ENCODE measurements at regions not wholly inside any gene's neighbourhood (a gene's known extent, or its start where the extent isn't known, plus 50 kb on each side); places are given as distances from the start of the nearest gene placed in this dataset.

DNA sequence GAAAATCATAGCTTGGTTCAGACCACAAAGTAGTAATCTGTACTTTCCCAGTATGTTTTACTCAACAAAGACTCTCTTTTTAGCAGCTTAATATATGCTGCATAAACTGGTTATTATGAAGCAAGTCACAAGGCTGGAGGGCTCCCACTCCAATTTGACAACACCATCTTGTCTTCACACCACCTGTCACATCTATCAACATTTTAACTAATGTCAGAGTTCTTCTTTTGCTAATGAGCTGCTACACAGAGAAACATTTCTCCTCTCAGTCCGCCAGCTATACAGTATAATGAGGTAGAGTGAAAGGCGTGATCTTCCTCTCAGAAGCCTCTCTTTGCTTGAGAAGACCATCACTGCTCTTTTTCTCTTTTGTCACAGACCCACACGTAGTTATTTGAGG is 230.1 kb downstream of the BARHL2 start:
- DNase-seq = no peak

DNA sequence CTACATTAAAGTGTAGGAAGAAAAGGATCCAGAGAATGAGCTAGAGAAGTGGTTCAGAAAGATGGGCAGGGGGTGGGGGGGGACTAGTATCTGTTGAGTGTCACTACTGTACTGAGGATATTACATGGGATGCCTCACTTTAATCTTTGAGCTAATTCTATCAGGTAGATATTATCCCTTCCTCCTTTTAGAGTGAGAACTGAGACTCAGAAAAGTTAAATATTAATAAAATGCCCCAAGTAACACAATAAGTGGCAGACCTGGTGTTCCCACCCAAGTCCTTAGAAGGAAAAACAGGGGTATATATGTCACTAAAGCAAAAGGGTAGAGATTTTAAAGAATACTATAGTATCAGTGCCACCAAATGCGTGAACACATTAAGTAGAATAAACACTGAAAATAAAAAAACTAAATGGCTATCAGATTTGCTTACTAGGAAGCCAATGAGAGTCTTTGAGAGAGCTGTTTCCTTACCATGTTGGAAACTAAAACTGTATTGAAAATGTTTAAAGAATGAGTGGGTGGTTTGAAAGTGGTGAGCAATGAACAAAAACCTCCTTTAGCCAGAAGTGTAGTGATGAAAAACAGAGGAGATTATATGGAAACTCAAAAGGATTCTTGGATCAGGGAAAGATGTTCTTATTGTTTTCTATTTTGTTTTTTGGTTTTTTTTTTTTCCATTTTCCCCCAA is 230.8 kb downstream of the BARHL2 start:
- DNase-seq = no peak

DNA sequence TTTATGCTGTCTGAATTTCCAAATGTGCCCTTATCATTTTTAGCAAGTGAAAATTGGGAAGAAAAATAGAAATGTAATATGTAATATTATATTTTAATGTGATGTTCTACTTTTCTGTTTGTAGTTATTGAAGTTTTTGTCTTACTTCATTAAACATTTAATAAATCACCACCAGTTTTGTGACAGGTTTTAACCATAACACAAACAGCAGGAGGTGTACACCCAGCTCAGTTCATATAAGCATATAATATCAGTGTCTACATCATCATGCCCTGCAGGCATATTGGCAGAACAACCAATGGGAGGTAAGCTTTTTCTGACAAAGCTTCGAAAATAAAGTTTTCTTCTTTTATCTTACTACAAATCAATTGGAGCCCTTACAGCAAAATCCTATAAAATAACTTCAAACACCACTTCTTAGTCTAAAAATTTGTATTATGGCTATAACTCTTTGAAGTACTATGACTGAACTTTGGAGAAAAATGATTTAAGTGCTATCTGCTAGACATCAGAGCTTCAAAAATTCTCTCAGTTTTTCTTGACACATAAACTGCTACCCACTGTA is 236.7 kb downstream of the BARHL2 start:
- no peak for DNase-seq

DNA sequence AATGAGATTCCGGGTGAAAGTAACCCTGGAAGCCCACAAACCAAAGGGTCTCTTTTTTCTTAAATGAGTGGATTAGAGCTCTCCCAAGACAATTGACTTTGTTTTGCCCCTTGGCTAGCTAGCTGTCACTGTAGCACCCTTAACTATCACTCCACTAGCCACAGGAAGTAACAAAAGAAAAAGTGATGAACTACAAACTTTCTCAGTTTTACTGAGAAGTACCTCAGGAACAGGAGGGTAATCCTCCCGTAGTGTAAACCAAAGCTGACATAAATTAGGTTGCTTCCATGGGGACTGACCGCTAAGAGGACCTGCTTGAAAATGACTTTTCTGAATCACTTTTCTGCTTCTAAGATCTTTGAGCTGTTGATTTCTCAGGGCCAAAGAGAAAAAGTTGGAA is 240.1 kb downstream of the BARHL2 start:
- DNase-seq = no peak

DNA sequence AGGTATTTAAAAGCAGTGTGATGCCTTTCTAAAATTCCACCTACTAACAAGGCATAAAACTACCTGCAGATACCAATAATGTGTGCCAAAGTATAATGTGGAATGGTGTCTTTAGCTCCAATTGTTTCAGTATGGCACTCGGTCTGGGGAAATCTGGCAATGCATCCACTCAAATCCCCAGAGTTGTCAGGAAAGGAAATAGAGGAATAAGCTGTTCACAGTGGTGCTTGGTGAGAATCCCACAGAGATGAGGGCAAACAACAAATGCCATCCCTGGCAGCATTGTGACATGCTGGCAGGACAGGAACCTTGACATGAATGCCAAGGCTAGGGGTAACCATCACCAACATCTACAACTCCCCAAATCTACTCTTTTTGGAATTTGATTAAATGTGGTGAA is 240.7 kb downstream of the BARHL2 start:
- no peak for DNase-seq

DNA sequence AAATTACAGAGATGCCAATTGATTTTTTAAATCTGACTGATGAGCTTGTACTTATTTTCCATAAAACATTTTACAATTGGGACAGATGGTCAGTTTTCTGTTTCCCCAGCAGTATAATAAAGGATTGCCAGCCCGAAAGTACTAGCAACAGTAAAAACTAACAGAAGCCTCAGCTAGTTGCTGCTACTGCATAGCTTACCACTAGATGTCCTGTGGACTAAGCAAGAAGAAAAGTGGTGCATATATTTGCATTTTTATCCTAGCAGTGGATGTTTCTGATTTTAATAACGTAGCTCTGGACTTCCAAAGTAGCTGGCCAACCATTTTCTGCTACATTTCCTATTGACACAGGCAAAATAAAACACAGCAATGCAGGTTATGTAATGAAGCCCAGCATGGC is 241.5 kb downstream of the BARHL2 start:
- no peak for DNase-seq

DNA sequence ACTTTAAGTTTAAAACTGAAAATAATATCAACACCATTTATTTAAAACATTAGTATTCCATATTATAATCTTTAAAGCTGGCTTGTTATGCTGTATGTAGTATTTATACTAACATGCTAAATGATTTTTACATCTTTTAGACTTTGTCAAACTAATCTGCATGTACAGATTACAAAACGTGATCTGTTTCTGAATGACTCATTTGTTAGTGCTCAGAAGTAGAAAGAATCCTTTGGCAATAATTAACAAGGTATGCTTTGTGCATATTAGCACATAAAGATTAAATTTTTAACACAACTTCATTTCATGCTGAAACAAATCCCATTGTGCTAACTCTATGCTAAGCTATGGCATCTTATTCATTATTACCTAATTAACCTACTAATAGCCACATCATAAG is 242.4 kb downstream of the BARHL2 start:
- no peak for DNase-seq

DNA sequence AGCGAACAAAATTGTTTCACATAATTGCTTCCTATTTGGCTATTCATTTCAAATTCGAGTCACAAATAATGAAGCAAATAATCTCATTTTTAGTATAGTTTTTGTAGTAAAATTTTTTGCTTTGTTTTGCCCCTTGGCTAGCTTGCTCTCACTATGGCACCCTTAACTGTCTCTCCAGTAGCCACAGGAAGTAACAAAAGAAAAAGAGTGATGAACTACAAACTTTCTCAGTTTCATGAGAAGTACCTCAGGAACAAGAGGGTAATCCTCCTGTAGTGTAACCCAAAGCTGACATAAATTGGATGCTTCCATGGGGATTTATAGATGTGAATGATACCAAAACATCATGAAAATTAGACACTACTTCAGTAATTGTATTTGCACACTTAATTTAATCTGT is 242.9 kb downstream of the BARHL2 start:
- DNase-seq = no peak

DNA sequence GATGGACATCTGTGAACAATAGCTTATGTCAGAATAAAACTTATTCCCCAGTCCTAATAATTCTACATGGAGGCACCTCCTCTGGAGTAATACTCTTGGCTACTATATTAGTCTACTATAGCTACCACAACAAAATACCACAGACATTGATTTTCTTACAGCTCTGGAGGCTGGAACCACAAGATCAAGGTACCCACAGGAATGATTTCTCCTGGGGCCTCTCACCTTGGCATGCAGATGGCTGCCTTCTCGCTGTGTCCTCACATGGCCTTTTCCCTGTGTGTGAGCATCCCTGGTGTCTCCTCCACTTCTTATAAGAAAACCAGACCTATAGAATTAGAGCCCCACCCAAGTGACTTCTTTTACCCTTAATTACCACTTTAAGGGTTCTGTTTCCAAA is 244.3 kb downstream of the BARHL2 start:
- DNase-seq = no peak

DNA sequence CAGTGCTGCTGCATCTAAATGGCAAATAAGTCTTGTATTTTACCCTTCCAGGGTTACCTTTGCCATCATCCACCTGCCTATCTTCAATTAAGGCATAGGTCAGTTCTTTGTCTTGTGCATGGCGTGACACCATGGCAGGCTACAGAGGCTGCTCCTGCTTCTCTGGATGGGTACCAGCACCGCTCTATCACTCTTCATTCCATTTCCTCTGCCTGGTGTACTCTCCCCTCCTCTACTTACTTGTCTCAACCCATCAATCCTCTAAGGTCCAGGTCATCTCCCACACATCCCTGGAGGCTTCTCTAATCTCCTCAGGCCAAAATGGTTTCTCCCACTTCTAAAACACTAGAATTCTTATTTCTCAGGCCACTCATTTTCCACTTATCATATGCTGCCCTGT is 257.5 kb downstream of the BARHL2 start:
- DNase-seq = no peak

DNA sequence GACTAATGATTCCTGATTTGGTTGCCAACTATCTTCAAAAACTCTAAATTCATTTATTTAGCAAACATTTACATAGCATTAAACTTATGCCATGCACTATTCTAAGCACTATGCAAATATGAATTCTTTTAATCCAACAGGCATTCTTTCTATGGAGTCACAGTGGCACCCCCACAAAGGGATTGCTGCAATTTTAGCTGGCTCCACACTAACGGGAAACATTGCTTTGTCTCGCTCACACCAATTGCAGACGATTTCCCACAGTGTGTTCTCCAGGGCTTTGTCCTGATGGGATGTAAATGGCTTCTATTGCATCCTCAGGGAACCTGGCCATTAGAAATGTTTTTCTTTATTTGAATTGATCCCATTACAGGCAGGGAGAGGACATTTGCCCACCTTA is 259.1 kb downstream of the BARHL2 start:
- peak; percentile 18 for DNase-seq

DNA sequence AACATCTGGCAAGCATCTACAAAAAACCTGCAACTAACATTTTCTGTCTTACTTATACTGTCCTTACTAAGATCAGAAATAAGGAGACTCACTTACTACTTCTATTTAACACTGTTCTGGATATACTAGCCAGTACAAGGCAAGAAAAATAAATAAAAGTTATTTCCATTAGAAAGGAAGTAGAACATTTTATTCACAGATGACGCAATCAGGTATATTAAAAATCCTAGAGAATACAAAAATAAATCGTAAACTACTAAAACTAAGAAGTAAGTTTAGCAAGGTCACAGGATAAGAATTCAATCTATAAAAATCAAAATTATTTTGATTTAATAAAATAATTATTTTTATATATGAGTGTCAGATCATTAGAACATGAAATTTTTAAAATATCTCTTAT is 264.6 kb downstream of the BARHL2 start:
- DNase-seq = no peak

DNA sequence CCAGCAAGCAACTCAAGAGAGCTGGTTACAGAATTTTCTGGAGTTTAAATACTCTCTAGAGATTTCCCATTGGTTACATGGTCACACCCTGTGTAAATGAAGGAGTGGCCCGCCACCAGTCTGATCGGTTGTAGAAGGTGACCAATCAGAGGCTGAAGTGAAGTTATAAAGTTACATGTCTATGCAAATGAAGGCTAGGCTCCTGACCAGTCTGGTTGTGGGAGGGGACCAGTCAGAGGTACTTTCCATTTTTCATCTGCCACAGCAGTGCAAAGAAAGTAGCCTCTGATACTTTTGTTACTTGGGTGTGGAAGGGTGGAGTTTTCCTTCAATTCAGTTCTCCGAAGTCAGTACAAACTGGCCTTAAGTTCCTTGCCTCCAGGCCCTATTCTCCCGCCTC is 273.7 kb downstream of the BARHL2 start:
- no peak for DNase-seq

DNA sequence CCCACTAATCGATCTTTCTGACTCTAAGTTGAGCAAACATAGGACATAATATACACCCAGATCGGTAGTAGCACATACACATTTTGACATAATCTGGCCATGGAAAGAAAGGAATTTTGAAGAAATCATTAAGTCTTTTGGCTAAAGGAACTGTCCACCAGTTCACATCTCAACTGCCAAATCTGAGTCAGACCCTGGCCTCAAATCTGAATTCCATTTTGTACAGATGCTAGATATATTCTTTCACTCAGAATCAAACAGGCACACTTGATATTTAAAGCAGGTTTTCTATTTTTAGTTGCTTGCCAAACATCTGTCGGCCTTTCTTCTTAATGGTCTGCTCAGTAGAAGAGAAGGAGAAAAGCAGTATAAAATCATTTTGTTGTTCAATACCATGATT is 281.8 kb downstream of the BARHL2 start:
- no peak for DNase-seq

DNA sequence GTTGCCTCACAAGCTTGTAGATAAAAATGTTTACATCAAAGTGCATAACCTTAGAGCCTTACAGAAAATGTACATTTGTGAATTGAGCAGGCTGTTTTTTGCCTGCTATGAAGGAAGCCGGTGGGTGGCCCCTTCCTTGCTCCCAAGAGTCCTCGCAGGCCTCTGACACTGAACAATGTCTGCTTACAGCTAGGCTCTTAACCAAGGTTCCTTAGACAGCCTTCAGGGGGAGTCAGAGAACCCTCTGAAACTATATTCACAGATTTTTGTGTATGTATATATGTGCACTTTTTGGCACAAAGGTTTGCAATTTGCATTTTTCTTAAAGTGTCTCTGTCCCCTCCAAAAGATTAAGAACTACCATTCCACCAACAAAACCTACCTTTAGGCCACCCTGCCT is 282.6 kb downstream of the BARHL2 start:
- DNase-seq = no peak

DNA sequence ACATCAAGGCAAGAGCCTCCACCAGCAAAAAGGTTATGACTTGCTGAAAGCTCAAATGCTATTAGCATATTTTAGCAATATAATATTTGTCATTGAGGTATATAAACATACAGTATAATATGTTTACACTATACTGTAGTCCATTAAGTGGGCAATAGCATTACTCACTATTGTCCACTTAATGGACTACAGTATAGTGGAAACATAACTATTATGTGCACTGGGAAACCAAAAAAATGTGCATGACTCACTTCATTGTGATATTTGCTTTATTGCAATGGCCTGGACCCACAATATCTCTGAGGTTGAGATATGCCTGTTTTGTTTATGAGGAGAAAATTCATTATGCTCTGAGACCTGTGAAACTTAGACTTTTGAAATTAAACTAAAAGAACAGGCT is 300.0 kb downstream of the BARHL2 start:
- no peak for DNase-seq

DNA sequence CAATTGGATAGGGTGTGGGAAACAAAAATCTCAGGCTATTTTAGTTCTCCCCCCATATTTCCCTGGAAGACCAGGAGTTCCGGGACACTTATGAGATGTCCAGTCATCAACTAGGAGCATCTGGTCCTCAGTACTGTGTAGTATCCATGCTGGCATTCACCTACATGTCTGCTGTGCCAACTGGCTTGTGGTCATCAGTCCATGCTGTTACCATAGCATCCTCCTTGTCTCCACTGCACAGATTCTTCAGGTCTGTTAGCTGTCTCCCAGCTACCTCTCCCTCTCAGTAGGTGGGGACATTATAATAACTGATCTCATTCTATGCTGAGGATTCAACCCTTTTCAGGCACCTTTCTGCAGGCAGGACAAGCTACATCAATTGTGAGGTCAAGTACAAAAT is 302.9 kb downstream of the BARHL2 start:
- DNase-seq = no peak

DNA sequence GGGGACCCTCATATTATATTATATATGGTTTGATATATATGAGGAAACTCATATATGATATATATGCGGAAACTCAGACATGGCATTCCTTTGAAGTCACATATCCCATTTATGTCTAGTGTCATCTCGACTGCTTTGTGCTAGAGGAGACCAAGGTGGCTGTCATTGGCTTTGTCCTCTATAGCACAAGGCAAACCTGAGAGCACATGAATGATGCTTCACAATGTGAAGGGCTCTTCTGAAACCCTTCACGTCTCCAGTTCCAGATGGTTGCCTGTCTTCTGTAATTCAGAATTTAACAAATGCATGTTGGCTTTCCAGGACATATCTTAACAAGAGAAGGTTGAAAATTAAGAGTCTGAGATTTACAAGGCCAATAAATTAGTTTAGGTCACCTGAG is 303.6 kb downstream of the BARHL2 start:
- no peak for DNase-seq

DNA sequence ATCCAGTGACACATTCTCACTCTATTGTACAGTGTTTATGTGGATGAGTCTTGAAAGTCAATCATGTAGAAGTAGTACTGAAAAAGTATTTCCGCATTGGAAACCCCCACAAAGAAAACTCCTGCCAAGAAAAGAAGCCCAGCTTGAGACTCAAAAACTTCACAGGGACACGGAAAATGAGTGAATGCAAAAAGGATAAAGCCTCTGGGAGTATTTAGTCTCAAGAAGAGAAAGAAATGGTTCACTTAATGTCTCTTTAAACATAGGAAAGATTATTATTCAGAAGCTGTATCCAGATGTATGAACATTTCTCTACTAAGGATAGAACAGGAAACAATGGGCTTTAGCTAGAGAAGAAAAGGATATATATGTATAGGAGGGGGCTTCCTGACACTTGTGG is 304.5 kb downstream of the BARHL2 start:
- no peak for DNase-seq

DNA sequence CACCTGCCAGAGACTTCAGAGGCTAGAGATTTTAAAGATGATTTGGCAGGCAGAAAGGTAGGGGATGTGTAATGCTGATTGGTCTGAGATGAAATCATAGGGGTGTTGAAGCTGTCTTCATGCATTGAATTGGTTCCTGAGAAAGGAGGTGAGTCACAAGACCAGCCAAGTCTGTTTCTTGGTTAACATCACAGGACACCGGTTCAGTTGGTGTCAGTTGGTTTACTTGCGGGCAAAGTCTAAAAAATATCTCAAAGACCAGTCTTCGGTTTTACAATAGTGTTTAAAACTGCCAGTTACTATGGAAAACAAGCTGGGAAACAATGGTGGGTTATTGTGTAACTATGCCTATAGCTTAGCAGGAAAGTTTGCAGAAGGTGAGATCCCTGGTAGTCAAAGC is 305.9 kb downstream of the BARHL2 start:
- no peak for DNase-seq

DNA sequence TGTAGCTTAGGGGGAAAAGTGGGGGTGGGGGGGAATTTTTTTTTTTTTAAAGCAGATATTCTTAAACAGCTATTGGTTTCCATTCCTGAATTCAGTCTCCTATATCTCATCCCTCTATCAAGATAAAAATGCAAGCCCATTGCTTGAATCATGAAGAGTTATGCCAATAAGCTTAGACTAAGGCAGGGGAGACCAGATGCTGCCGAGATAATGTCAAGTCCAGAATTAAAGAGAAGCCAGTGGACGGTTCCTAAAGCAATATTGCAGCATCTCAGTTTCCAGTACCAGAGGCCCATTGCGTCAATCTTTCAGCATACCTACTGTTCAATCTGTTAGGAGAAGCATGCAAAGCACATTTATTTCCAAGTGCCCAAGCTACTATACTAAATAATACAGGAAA is 309.4 kb downstream of the BARHL2 start:
- no peak for DNase-seq

DNA sequence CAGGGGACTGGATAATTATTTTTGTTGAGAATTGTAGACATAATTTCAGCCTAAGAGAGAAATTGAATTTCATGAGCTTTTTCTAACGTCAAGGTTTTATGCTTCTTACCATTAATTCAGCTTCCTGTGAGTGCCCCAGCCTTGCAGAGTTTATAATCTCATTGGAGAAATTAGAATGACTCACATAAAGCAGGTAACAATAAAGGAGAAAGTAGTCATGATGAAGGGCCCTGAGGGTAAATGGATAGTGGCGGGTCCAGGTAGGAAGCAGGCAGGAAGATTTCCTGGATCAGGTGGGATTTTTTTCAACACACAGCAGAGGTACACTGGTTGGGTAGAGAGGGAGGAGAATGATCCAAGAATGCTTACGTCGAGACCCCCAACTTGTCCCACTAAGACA is 311.4 kb downstream of the BARHL2 start:
- DNase-seq = no peak

DNA sequence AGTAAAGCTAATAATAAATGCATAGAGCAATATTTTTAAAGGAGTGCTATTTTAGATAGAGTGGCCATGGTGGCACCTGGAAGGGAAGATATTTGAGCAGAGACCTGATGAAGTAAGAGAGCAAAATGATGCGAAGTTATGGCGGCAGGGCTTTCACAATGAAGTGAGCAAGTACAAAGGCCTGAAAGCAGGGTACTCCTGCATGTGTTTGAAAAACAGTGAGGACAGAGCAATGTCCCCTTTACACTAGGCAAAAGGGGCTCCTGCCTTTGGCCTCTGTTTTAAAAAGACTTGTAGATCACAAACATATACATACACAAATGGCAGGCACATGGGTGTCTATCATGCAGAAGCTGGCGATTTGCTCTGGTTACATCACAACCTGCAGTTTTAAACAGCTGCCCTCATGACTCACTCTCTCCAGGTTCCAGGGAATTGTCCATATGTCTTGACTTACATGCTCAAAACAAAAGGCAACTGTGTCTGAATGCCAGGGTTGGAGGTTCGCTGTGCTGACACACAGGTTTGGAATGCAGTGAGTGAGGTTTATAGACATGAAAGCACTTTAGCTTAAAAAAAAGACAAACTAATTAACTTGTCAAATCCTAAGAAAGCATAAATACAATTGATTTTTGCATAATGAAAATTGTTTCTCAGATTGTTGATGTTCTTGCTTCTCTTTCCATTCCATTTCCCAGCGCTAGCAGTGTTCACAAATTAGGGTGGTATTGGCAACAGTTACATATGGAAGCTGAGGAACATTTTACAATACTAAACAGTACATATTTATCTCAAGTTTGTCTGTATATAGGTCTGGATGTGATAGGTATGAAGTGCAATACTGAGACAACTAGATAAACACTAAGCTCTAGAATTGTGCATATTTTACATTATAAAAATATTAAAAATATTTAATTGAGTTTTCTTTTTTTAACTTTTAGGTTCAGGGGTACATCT is 313.9 kb downstream of the BARHL2 start:
- DNase-seq = peak; percentile 72

DNA sequence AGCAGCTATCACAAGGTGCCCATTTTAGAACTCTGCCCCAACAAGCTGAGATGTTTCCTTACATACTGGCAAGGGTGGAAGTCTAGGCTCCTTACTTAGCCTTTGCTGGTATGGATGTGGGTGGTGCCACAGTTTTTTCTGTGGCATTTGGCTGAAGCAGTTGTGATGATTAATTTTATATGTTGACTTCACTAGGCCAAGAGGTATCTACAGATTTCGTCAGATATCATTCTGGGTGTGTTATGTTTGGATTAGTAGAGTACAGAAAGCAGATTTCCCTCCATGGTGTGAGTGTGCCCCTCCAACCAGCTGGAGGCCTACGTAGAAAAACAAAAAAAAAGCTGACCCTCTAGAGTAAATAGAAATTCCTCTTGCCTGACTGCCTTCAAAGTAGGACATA is 317.0 kb downstream of the BARHL2 start:
- no peak for DNase-seq
